ENCODE measurements at regions not wholly inside any gene's neighbourhood (a gene's known extent, or its start where the extent isn't known, plus 50 kb on each side); places are given as distances from the start of the nearest gene placed in this dataset.

GRCh38 chr20:63116412-63117106 lies 99.4 kb downstream of the YTHDF1 start:
- DNase-seq (ENCODE audit: low spot score): no peak

- DNase-seq (ENCODE audit: low spot score): no peak
Measured at GRCh38 chr20:63115651-63116411, 100.1 kb downstream of the YTHDF1 start.

GRCh38 chr20:63114693-63115311 lies 101.1 kb downstream of the YTHDF1 start:
- DNase-seq (ENCODE audit: low spot score): no peak

GRCh38 chr20:63114006-63114692 lies 101.8 kb downstream of the YTHDF1 start:
- no peak for DNase-seq (ENCODE audit: low spot score)

GRCh38 chr20:63112491-63113219 lies 103.3 kb downstream of the YTHDF1 start:
- DNase-seq (ENCODE audit: low spot score): no peak

GRCh38 chr20:63108247-63108646 lies 101.5 kb upstream of the BHLHE23 start:
- no peak for DNase-seq (ENCODE audit: low spot score)

- DNase-seq (ENCODE audit: low spot score): no peak
Measured at GRCh38 chr20:63107449-63108200, 100.9 kb upstream of the BHLHE23 start.

GRCh38 chr20:63106765-63107448 lies 100.1 kb upstream of the BHLHE23 start:
- DNase-seq (ENCODE audit: low spot score): no peak

- DNase-seq (ENCODE audit: low spot score): no peak
Measured at GRCh38 chr20:63106108-63106764, 99.5 kb upstream of the BHLHE23 start.

GRCh38 chr20:63105211-63106107 lies 98.7 kb upstream of the BHLHE23 start:
- DNase-seq (ENCODE audit: low spot score): no peak

GRCh38 chr20:63104312-63105181 lies 97.8 kb upstream of the BHLHE23 start:
- DNase-seq (ENCODE audit: low spot score): no peak

GRCh38 chr20:63103402-63104311 lies 96.9 kb upstream of the BHLHE23 start:
- DNase-seq (ENCODE audit: low spot score): no peak

GRCh38 chr20:63102721-63103375 lies 96.1 kb upstream of the BHLHE23 start:
- DNase-seq (ENCODE audit: low spot score): no peak

- no peak for DNase-seq (ENCODE audit: low spot score)
Measured at GRCh38 chr20:63101781-63102720, 95.3 kb upstream of the BHLHE23 start.
